ENCODE measurements at regions not wholly inside any gene's neighbourhood (a gene's known extent, or its start where the extent isn't known, plus 50 kb on each side); places are given as distances from the start of the nearest gene placed in this dataset.
"Not testable (repeated sequence)": the region's sequence is repeated elsewhere in the genome, so short reads cannot be mapped to it uniquely, and the experiment has no call there.

DNA sequence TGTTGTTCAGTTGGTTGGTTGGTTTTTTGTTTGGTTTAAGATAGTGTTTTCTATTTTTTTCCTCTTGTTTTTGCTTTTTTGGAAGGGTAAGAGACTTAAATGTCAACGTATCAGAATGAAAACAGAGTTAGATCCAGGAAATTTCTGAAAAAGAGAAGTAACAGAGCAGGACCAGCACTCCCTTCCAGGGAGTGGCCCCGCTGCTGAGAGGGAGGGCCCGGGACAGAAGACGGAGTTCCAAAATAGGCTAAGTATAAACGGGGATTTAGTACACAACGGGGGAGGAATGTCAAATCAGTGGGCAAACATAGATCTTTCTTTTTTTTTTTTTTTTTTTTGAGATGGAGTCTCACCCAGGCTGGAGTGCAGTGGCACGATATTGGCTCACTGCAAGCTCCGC, 92.7 kb upstream of the RUFY1 start:
- no peak for DNase-seq (ENCODE audit: low read depth in 2 of 3, low spot score in 2 of 3)

DNA sequence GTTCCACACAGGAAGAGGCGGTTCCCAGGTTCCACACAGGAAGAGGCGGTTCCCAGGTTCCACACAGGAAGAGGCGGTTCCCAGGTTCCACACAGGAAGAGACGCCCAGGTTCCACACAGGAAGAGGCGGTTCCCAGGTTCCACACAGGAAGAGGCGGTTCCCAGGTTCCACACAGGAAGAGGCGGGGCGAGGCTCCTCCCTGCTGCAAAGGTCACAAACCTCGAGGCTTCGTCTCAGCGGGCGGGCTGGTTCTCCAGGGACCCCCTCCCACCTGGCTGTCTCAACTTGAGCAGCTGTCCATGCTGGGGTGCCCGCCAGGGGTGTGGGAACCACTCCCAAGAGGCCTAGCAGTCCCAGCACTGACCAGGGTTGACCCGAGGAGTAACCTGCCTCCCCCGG, 94.3 kb upstream of the RUFY1 start:
- DNase-seq (ENCODE audit: low read depth in 2 of 3, low spot score in 2 of 3) = not testable (repeated sequence)

DNA sequence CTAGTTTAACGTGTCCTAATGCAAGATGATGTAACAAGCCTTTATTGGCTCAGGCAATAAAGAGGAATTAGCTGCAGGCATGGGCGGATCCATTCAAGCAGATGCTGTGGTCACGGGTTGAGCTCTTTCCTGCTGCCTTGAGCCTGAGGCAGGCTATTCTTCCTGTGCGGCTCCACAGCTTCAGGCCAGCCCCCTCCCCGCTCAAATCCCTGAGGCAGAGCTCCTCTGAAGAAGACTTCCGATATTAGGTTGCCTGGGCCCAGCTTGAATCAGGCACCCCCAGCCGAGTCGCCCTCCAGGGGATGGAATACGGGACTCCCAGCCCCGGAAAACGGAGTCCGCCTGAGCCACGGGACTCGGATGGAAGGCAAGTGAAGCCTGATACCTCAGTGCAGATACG, 95.0 kb upstream of the RUFY1 start:
- no peak for DNase-seq (ENCODE audit: low read depth in 2 of 3, low spot score in 2 of 3)

DNA sequence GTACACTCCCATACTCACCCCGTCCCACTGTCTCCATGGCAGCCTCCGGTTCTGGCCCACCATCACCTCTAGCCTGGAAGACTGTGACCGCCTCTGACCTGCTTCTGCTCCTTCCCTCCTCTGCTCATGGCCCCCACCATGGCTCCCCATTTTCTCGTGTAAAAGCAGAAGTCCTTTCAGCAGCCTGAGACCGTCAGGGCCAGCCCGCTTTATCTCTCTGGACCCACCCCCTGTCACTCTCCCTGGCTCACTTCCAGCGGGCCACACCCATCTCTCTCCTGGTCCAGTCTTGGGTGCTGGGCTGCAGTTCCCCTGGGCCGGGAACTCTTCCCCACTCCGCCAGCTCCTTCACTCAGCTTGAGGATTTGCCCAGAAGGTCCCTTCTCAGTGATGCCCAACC, 96.0 kb upstream of the RUFY1 start:
- DNase-seq (ENCODE audit: low read depth in 2 of 3, low spot score in 2 of 3) = peak in 1 of 3 donors; percentile 11

DNA sequence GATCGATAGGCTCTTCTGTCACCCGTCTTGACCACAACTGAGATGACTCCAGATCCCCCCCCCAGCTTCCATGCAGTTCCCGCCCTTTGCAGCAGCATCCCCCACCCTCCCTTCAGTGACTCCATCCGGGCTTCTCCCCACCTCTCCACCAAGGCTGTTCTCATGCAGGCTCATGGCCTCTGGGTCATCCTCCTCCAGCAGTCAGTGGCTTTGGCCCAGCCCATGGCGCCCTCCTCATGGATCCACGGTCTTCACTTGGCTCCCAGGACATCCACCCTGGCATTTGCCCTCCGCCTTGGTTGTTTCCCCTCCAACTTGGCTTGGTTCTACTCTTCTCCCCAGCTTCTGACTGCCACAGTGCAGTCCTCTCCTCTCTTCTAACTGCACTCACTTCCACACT, 96.7 kb upstream of the RUFY1 start:
- no peak for DNase-seq (ENCODE audit: low read depth in 2 of 3, low spot score in 2 of 3)

DNA sequence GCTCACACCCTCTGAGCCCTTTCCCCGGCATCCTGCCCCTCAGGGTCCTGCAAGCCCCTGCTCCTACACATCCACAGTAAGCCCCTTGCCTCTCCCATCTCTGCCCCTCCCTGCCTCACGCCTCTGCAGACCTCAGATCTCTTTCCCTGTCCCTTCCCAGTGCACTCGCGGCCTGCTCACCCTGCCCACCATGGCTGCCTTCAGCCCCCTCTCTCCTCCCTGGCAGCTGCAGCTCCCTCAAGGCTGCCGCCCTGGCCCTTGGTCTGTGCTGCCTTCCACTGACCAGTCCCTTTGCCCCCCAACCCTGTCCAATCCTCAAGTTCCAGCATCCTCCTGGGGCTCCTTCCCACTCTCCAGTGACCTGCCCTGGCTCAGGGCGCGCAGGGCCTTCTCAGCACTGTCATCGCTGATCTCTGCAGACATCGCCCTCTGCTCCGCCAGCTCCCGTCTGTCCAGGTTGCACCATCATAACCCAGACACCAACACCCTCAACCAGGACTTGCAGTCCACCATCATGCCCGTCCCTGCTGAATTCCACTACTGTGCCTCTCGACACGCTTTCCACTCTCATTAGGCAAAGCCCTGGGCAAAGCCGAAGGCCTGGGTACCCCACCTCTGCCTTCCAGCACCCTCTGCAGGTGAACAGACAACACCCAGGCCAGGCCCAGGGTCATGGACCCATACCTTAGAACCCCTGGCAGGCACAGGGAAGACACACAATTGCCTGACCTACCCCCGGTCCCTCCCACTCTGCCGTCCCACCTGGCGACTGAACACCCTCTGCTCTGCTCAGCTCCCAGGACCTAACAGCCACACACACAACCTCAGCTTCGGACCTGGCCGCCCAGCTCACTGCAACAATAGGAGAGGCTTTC, 97.8 kb upstream of the RUFY1 start:
- DNase-seq (ENCODE audit: low read depth in 2 of 3, low spot score in 2 of 3) = no peak

DNA sequence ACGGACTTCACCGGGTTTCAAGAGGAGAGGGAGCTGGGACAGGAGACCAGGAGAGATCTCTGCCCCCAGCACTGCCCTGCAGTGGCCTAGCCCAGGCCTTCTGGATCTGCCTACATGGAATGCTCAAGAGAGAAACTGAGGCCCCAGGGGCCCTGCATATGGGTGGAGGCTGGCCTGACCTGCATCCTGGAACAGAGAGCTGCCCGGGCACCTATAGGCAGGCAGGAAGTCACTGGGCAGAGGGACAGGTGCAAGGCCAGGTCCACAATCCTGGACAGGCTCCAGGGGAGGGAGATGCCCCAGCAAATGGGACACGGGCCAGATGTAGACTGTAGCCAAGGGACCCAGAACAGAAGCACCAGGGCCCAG, 98.5 kb upstream of the RUFY1 start:
- no peak for DNase-seq (ENCODE audit: low read depth in 2 of 3, low spot score in 2 of 3)

GRCh38 chr5:179451114-179451827, 99.1 kb upstream of the RUFY1 start:
- no peak for DNase-seq (ENCODE audit: low read depth in 2 of 3, low spot score in 2 of 3)

GRCh38 chr5:179449950-179450349, 100.4 kb upstream of the RUFY1 start:
- DNase-seq (ENCODE audit: low read depth in 2 of 3, low spot score in 2 of 3) = not testable (repeated sequence)

GRCh38 chr5:179448282-179448681, 102.1 kb upstream of the RUFY1 start:
- not testable (repeated sequence) for DNase-seq (ENCODE audit: low read depth in 2 of 3, low spot score in 2 of 3)

- DNase-seq (ENCODE audit: low read depth in 2 of 3, low spot score in 2 of 3) = not testable (repeated sequence)
These were observed 97.0 kb upstream of the ADAMTS2 start for GRCh38 chr5:179442289-179442688.

DNA sequence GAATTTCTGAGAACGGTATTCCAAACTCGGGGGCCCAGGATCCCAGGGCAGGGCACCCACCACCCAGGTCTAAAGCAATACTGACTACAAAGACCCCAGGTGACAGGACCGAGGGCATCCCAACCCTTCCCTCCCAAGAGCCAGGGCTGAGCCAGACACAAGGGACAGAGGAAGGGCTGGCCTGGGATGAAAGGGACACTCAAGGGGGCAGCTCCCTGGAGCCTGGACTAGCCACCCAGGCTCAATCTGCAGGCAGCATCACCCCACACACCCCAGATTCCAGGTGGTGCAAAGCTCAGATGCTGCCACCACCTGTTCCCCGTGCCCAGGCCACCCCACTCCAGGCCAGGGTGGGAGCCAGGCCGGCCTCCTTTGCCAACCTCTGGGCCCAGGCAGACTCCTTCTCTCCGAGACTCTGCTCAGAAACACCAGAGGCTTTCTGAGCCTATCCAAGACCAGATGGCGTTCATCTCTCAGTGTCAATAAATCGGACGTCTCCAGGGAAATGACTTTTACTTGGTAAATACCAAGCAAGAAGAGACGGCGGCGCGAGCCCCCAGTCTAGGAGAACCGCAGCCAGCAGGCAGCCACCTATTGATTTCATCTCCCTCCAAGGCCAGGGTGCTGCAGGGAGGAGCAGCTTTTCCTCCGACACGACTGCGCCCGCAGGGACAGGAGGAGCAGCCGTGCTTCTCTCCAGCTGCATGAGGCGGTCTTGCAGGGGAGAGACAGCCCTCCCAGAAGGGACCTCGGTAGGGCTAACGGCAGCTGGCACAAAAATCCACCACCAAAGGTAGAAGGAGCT, 94.1 kb upstream of the ADAMTS2 start:
- DNase-seq (ENCODE audit: low read depth in 2 of 3, low spot score in 2 of 3) = no peak

DNA sequence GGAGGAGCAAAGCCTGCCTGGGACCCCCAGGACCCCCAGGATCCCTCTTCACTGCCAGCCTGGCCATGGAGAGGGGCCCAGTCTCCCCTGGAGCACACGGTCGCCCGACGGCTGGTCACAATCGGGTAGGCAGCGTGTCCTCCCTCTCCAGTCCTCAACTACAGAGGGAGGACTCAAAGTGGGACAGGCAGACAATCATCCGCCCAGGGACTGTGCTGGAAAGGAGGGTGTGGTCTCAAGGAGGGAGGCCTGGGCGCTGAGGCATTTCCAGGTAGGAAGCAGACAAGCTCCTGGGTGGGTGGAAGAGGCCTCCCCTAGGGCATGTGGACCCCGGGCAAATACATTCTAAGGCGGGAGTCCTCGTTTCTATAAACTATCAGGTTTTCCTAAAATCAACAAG, 93.2 kb upstream of the ADAMTS2 start:
- no peak for DNase-seq (ENCODE audit: low read depth in 2 of 3, low spot score in 2 of 3)

- DNase-seq (ENCODE audit: low read depth in 2 of 3, low spot score in 2 of 3) = no peak
These were observed 92.8 kb upstream of the ADAMTS2 start for GRCh38 chr5:179438011-179438441.

GRCh38 chr5:179437341-179438001, 92.2 kb upstream of the ADAMTS2 start:
- no peak for DNase-seq (ENCODE audit: low read depth in 2 of 3, low spot score in 2 of 3)

DNA sequence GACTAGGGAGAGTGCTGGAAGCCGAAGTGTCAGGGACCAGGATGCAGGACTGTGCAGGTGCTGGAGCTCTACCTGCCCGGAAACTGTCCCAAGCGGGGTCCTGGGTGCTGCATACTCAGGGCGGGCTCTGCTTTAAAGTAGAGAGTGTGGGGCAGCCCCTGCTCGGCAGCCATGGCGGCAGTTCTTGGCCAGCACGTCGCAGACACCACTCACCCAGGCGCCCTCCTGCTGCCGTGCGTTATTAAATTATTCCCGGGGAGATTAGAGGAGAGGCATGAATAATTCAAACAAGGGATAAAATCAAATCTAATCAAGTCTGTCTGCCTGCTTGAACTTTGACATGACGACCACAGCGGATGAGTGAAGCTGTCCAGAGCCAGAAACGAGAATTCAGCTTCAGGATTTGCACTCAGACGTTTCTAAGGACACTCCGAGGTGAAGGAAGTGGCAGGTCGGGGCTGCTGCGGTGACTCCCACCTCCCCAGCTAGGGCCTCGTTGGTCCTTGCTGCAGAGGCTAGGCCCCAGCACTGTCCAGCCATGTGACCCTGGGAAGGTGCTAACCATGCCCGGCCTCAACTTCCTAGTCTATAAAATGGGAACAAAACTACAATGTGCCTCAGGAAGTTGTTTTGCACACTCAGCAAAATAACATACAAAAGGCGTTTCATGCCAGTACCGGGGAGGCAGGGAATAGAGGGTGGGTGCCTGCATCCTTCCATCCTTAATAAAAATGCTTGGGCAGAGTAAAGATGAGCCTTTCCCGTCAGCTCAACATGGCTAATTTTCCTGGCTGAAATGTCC, 91.3 kb upstream of the ADAMTS2 start:
- no peak for DNase-seq (ENCODE audit: low read depth in 2 of 3, low spot score in 2 of 3)

DNA sequence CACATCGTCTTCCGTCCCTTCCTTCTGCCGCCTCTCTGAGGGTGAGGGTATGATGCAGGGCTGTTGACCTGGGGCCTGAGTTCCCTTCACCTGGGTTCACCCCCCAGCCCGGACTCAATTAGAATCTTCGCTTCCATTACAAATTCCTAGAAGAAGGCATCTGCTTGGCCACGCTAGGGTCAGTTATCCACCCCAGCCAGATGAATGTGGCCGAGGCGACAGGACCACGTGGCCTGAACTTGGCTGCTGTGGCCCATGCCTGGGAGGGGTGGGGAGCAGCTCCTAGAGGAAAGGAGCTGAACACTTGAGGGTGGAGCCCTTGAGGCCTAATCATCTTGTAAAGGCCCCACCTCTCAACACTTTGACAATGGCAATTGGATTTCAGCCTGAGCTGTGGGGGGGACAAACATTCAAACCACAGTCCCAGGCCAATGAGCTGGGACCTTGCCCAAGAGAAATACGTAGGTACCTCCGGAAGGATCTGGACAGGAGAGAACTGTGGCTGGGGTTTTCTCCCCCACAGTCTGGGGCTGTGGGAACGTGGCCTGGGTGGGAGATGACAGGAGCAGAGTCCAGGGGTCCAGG, 90.6 kb upstream of the ADAMTS2 start:
- no peak for DNase-seq (ENCODE audit: low read depth in 2 of 3, low spot score in 2 of 3)

GRCh38 chr5:179435181-179435580, 89.9 kb upstream of the ADAMTS2 start:
- no peak for DNase-seq (ENCODE audit: low read depth in 2 of 3, low spot score in 2 of 3)

DNA sequence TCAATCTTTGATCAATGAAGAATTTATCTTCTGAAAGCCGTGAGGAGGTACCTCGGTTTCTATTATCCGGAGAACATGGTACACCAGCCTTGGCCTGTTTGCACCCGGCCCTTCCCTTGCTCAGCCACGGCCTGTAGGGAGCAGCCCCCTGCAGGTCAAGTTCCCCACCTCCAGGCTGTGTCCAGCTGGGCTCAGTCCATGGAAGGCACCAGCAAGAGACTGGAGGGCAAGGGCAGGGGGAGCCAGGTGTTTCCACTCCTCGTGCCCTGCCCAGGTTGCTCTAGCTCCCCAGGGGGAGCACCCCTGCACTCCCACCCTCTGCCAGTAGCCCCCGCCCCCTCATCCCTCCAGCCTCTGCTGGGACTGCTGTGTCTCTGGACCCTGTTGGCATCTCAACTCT, 87.3 kb upstream of the ADAMTS2 start:
- DNase-seq (ENCODE audit: low read depth in 2 of 3, low spot score in 2 of 3) = no peak
